ENCODE measurements at regions not wholly inside any gene's neighbourhood (a gene's known extent, or its start where the extent isn't known, plus 50 kb on each side); places are given as distances from the start of the nearest gene placed in this dataset.

DNA sequence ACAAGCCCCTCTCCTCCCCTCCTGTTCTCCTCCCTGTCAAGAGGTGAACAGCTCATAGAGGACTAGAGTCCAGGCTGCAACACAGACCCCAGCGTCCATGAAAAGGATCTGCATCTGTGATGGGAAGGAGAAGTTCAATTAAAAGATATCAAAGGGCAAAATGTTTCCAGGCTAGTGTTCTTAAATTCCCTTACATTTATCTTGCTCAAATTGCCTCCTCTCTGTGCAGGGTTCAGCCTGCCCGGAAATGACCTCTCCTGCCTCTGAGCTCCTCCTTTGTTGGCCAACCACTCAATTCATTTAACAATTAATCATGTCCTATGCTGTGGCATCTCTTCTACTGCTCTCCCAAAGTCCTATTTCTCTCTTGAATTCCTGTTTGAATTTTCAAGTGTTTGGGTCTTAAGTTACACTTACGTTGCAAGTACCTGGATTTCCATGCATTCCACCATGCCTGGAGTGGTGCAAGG is 105.3 kb downstream of the TSN start:
- no peak for TF ChIP-seq POLR2A (IDR thresholded peaks at IDR 0.05)
- TF ChIP-seq, protein P1, sequence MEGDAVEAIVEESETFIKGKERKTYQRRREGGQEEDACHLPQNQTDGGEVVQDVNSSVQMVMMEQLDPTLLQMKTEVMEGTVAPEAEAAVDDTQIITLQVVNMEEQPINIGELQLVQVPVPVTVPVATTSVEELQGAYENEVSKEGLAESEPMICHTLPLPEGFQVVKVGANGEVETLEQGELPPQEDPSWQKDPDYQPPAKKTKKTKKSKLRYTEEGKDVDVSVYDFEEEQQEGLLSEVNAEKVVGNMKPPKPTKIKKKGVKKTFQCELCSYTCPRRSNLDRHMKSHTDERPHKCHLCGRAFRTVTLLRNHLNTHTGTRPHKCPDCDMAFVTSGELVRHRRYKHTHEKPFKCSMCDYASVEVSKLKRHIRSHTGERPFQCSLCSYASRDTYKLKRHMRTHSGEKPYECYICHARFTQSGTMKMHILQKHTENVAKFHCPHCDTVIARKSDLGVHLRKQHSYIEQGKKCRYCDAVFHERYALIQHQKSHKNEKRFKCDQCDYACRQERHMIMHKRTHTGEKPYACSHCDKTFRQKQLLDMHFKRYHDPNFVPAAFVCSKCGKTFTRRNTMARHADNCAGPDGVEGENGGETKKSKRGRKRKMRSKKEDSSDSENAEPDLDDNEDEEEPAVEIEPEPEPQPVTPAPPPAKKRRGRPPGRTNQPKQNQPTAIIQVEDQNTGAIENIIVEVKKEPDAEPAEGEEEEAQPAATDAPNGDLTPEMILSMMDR (IDR thresholded peaks at IDR 0.05), result no peak
- H3K27me3 ChIP-seq, result no peaks in the 10 kb centered on the region
- DNase-seq, result no peak
- H3K9me3 ChIP-seq, result no peaks in the 10 kb centered on the region
- H3K36me3 ChIP-seq, result no peaks in the 10 kb centered on the region
- H3K4me1 ChIP-seq, result no peaks in the 10 kb centered on the region
- H3K27ac ChIP-seq, result no peak overlapping the region
- no peak overlapping the region for H3K4me3 ChIP-seq

GRCh38 chr2:121862286-121862685 is 106.8 kb downstream of the TSN start:
- no peaks in the 10 kb centered on the region for H3K9me3 ChIP-seq
- no peak for DNase-seq
- no peaks in the 10 kb centered on the region for H3K36me3 ChIP-seq
- TF ChIP-seq POLR2A (IDR thresholded peaks at IDR 0.05), result no peak
- TF ChIP-seq, protein P1 (IDR thresholded peaks at IDR 0.05), result no peak
- no peaks in the 10 kb centered on the region for H3K27me3 ChIP-seq
- no peaks in the 10 kb centered on the region for H3K4me1 ChIP-seq
- H3K4me3 ChIP-seq, result no peak overlapping the region
- H3K27ac ChIP-seq, result no peak overlapping the region

- TF ChIP-seq, protein P1 (IDR thresholded peaks at IDR 0.05), result no peak
- no peak for TF ChIP-seq POLR2A (IDR thresholded peaks at IDR 0.05)
- Histone ChIP-seq H3K27me3 (no peaks in the 10 kb centered on the region), H3K36me3 (no peaks in the 10 kb centered on the region), H3K4me3 (no peak overlapping the region), H3K4me1 (no peaks in the 10 kb centered on the region), H3K9me3 (no peaks in the 10 kb centered on the region), H3K27ac (no peak overlapping the region)
- no peak for DNase-seq
Measured at GRCh38 chr2:121865914-121866313, 110.5 kb downstream of the TSN start.

- no peaks in the 10 kb centered on the region for H3K4me1 ChIP-seq
- DNase-seq, result no peak
- no peaks in the 10 kb centered on the region for H3K9me3 ChIP-seq
- no peak overlapping the region for H3K27ac ChIP-seq
- H3K36me3 ChIP-seq, result no peaks in the 10 kb centered on the region
- H3K27me3 ChIP-seq, result no peaks in the 10 kb centered on the region
- no peak overlapping the region for H3K4me3 ChIP-seq
- TF ChIP-seq, protein P1 (IDR thresholded peaks at IDR 0.05), result no peak
- TF ChIP-seq POLR2A (IDR thresholded peaks at IDR 0.05), result no peak
Measured at GRCh38 chr2:121866789-121867188, 111.3 kb downstream of the TSN start.

DNA sequence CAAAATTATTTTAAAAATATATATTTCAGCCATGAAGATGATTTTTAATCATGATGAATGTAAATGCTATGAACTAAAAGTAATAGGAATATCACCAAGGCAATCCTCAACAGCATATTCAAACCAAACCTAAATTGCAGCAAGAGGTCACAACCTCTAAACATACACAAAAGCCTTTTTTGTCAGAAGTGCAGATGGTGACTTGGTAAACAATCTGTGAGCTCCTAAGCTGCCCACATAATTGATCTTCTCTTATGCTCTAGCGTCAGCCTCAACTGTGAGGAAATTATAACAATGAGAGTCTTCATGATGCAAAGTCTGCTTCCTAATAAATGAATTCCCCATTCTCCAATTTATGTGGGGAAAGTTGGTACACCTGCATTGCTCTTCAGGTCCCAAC is 113.2 kb downstream of the TSN start:
- no peak overlapping the region for H3K4me3 ChIP-seq
- no peak for DNase-seq
- H3K4me1 ChIP-seq, result no peaks in the 10 kb centered on the region
- TF ChIP-seq, protein P1 (IDR thresholded peaks at IDR 0.05), result no peak
- TF ChIP-seq POLR2A (IDR thresholded peaks at IDR 0.05), result no peak
- H3K9me3 ChIP-seq, result no peaks in the 10 kb centered on the region
- H3K27ac ChIP-seq, result no peak overlapping the region
- H3K27me3 ChIP-seq, result no peaks in the 10 kb centered on the region
- no peaks in the 10 kb centered on the region for H3K36me3 ChIP-seq

GRCh38 chr2:121869363-121869762 is 113.9 kb downstream of the TSN start:
- H3K9me3 ChIP-seq, result no peaks in the 10 kb centered on the region
- H3K27ac ChIP-seq, result no peak overlapping the region
- H3K36me3 ChIP-seq, result no peaks in the 10 kb centered on the region
- H3K4me3 ChIP-seq, result no peak overlapping the region
- H3K4me1 ChIP-seq, result no peaks in the 10 kb centered on the region
- TF ChIP-seq POLR2A (IDR thresholded peaks at IDR 0.05), result no peak
- TF ChIP-seq, protein P1 (IDR thresholded peaks at IDR 0.05), result no peak
- DNase-seq, result no peak
- H3K27me3 ChIP-seq, result no peaks in the 10 kb centered on the region

Measured in Peyer's patch (tissue), 4 donors.